ENCODE measurements at regions not wholly inside any gene's neighbourhood (a gene's known extent, or its start where the extent isn't known, plus 50 kb on each side); places are given as distances from the start of the nearest gene placed in this dataset.
"Not testable (repeated sequence)": the region's sequence is repeated elsewhere in the genome, so short reads cannot be mapped to it uniquely, and the experiment has no call there.

DNA sequence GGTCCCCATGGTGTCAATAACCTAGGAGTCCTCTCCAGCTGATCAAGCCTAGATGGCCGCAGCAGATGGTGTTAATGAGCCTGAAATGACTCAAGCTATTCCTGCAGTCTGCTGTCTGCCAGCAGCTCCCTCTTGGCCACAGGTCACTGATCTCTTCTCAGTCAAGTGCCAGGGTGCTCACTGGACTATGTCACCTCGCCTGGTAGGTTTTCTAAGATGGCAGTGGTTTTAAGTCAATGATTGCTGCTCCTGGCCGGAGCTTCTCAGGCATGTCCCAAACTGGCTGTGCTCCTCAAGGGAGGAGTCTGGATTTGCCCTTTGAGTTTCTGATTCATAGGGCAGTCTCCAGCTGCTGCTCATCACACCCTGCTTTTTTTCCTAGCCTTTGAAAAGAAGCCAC lies 58.6 kb upstream of the SHISA6 start:
- no peak for DNase-seq

DNA sequence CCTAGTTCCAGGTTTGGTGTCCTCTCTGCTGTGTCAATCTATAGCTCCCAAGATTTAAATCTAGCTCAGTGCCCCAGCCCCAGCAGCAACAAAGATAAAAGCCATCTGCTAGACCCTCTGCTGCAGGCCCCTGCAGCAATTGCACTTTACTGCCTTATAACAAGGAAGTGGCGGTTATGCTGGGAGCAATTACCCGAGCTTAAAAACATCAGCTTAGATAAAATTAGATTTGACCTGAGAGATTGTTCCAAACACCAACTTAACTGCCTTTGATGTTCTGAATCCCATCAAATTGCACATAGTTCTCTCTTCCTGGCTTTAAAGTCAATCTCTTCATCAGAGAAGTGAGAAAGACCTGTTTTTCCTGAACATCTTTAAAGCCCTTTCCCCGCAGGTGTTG lies 62.4 kb upstream of the SHISA6 start:
- no peak for DNase-seq

DNA sequence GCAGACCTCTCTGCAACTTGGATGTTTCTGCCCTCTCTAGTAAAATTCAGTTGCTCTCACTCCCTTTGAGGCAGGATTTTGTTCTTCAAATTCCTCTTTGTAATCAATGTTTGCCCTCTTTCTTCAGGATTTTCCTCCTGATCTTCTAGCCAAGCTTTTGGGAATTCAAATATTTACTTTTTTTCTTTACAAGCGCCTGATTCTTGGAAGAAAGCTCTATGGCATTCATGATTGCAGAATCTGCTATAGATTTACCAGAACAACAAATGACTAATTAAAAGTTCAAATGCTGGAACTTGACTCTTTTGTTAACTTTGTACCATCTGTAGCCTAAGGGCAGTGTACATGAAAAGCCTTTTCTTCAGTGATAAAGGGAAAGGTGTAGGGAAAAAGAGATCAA lies 63.7 kb upstream of the SHISA6 start:
- no peak for DNase-seq

DNA sequence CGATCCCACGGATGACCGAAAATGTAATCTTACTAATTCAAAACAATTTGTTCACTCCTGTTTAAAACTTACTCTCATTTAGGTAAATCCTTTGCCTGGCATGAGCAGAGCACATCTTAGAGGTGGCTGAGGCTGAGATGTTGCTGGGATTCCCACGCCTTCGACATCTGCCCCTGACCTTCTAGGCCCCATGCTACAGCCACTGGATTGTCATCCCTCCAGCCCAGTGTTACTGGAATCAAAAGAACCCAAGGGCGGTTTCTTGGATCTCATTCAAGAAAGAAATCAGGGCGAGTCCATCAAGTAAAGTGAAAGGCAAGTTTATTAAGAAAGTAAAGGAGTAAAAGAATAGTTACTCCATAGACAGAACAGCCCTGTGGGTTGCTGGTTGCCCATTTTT lies 64.5 kb upstream of the SHISA6 start:
- no peak for DNase-seq

GRCh38 chr17:11170881-11171280 lies 70.1 kb upstream of the SHISA6 start:
- no peak for DNase-seq

- DNase-seq = no peak
These were observed 89.1 kb upstream of the SHISA6 start for GRCh38 chr17:11151818-11152425.

DNA sequence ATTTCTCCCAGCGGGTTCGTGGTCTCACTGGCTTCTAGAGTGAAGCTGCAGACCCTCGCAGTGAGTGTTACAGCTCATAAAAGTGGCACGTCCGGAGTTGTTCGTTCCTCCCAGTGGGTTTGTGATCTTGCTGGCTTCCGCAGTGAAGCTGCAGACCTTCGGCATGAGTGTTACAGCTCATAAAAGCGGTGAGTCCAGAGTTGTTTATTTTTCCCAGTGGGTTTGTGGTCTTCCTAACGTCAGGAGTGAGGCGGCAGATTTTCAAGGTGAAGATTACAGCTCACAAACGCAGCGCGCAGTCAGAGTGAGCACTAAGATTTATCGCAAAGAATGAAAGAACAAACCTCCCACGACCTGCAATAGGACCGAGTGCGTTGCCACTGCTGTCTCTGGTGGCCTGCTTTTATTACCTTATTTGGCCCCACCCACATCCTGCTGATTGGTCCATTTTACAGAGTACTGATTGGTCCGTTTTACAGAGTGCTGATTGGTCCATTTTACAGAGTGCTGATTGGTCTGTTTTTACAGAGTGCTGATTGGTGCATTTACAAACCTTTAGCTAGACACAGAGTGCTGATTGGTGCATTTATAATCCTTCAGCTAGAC lies 90.0 kb upstream of the SHISA6 start:
- not testable (repeated sequence) for DNase-seq

DNA sequence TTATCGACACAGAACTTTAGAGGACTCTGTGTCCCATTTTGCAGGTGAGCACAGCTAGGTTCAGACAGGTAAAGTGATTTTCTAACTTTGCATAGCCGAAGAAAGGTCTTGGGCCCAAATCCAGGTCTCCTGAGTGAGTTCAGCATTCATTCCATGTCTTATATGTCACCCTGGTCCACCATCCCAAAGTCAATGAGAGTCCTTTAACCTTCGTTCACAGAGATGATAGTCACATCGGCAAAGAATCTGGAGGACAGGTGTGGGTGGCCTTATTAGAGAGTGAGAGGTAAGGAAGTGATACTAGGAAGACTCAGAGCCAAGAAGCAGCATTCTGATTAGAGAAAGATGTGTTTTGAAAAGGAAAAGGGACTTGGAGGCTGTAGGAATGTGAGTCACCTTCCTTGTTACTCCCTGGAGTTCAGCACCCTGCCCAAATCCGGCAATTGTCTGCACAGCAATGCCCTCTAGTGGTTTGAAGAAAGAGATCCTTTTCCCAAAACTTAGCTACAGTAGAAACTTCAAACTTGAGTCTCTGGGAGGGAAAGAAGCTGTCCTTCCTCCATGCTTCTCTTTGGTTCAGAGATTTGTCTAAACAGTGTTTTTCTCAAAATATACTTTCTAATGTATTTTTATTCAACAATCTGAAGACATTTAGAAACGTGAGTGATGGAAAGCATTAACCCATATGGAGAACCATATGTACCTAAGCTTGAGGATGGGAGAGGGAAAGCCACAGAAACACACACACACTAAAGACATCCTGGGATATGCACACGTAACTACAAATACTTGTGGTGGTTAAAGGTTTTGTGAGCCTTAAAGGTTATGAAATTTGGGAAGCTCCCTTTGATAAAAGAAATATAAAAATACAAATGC lies 96.4 kb upstream of the SHISA6 start:
- DNase-seq = peak in 1 of 5 experiments; percentile 3

GRCh38 chr17:11142231-11142630 lies 98.8 kb upstream of the SHISA6 start:
- no peak for DNase-seq

- DNase-seq = no peak
These were observed 100.5 kb upstream of the SHISA6 start for GRCh38 chr17:11140501-11140900.

- DNase-seq = no peak
These were observed 101.0 kb upstream of the SHISA6 start for GRCh38 chr17:11140043-11140442.

GRCh38 chr17:11138023-11138422 lies 103.0 kb upstream of the SHISA6 start:
- no peak for DNase-seq

GRCh38 chr17:11135819-11136218 lies 105.2 kb upstream of the SHISA6 start:
- no peak for DNase-seq

- no peak for DNase-seq
These were observed 110.6 kb upstream of the SHISA6 start for GRCh38 chr17:11130367-11130766.

GRCh38 chr17:11122908-11123307 lies 118.1 kb upstream of the SHISA6 start:
- no peak for DNase-seq

- no peak for DNase-seq
These were observed 119.5 kb upstream of the SHISA6 start for GRCh38 chr17:11121341-11121985.

DNA sequence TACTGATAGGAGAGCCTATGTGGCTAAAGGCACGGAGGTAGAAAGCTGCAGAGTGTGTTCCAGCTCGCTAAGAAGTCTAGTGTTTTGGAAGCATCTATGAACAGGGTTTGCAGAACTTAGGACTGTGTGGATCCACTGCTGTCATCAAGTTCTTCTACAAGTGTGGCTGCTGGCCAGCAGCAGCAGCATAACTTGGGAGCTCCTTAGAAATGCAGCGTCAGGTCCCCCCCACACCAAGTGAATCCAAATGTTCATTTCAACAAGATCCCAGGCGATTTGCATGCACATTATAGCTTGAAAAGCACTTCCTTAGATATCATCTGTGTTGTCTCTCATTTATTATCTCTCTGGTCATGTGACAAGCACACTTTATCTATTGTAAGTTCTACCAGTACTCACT lies 131.9 kb upstream of the SHISA6 start:
- no peak for DNase-seq

DNA sequence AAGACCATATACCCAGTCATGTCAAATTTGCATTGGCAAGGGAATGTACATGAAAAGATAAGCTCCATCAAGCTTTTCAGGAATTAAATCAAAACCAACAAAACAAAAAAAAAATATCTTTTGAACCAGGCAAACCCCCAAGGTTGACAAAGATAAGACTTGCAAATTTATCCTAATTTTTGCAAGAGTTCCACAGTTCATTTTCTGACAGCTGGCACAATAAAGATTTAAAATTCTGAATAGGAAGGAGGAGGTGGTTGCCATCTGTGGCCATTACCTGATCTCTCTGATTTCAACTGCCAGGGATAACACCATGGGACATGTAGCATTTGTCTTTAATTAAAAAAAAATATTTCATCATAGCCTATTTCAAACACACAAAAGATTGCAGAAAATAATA lies 135.9 kb upstream of the SHISA6 start:
- DNase-seq = no peak

DNA sequence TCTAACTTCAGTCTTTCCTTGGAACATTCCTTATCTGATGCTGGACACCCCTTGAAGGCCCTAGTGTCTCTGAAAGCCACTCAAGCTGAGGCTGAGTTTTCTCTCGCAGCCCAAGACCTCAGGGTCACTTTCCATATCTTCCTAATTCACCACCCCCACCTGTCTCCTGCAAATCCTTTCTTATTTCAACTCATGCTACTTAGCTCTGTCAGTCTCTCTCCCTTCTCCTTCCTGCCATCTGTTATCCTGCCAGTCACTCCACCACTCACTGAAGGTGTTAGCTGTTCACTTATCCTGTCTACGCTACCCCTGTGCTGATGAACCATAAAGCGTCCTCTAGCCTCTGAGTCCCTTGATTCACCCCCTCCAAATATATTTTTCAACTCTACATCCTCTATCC lies 143.9 kb upstream of the SHISA6 start:
- DNase-seq = no peak

DNA sequence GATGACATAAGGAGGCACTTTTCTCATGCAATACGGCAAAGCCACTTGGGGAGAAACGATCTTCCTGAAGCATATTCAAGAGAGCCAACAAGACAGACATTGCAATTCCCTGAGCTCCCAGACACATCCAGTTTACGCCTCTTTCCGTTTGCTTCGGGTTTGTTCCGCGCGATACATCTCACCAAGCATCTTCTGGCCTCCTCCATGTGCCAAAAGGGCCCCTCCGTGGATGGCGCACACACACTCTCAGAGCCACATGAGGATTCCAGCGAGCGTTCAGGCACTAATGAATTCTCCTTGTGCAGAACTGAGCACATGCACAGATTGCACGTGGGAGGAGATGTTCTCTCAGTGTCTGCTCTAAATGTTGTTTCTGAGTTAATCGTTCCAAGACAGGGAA lies 146.7 kb upstream of the SHISA6 start:
- no peak for DNase-seq

DNA sequence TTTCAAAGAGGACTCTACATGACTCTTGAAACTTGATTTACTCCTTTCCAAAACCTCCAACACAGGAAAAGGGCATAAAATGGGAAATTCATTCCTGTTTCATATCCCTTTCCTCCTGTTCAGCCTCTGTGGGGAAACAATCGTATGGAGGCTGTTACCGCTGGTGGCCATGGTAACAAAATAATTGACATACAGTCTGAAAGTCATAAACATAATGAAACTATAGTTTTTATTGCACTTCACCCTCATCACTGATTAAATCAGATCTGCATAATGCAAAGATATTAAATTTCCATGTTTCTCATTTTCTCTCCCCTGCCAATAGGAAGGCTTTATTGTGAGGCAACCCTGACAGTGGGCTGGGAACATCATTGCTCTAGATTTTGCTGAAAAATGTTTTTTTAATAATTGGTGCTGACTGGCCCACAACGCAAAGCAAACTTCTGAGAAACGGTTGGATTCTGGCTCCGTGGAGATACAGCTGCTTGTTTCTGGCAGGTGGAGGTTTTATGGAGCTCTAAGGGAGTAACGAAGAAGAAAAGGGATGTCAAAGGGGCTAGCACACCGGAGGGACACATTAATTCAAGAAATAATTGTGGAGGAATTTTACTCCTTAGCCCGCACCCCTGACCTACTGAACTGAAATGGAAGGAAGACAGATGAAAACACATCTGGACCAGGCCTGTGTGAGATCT lies 154.2 kb upstream of the SHISA6 start:
- DNase-seq = no peak

GRCh38 chr17:11082559-11082958 lies 158.5 kb upstream of the SHISA6 start:
- no peak for DNase-seq

GRCh38 chr17:11081342-11081741 lies 159.7 kb upstream of the SHISA6 start:
- DNase-seq = no peak
